Activated naive CD4-positive, alpha-beta T cell treated with anti-CD3 and anti-CD28 coated beads, Interleukin-2, amount 10 ng/mL, durations not matched to agents 7 days and 5 days (primary cell): ENCODE measurements at regions not wholly inside any gene's neighbourhood (a gene's known extent, or its start where the extent isn't known, plus 50 kb on each side); places are given as distances from the start of the nearest gene placed in this dataset.

Experiments used
- CTCF ChIA-PET: fragments of 350-600 bp; sonication (Branson Sonifier 250); formaldehyde crosslinking; loops from one replicate; lab custom pipeline; 2021; ENCODE audit warnings: antibody characterized with exemption; lab: Charles Lee
- DNase-seq: peaks from one replicate; pipeline ENCODE4 v3.0.0-alpha.2; 2020
- H3K27ac Mint-ChIP-seq: one replicate; pipeline ENCODE4 v1.8.0; 2021; ENCODE audit warnings: mild to moderate bottlenecking, moderate library complexity, mixed read lengths
- H3K27me3 Mint-ChIP-seq: one replicate; pipeline ENCODE4 v1.8.0; 2021; ENCODE audit warnings: mild to moderate bottlenecking, mixed read lengths
- H3K36me3 Mint-ChIP-seq: one replicate; pipeline ENCODE4 v1.8.0; 2021; ENCODE audit warnings: mixed read lengths
- H3K4me1 Mint-ChIP-seq: one replicate; pipeline ENCODE4 v1.8.0; 2021; ENCODE audit warnings: mixed read lengths
- H3K4me3 Mint-ChIP-seq: one replicate; pipeline ENCODE4 v1.8.0; 2021; ENCODE audit warnings: mild to moderate bottlenecking, moderate library complexity, mixed read lengths
- H3K9me3 Mint-ChIP-seq: one replicate; pipeline ENCODE4 v1.8.0; 2021; ENCODE audit warnings: mixed read lengths

DNA sequence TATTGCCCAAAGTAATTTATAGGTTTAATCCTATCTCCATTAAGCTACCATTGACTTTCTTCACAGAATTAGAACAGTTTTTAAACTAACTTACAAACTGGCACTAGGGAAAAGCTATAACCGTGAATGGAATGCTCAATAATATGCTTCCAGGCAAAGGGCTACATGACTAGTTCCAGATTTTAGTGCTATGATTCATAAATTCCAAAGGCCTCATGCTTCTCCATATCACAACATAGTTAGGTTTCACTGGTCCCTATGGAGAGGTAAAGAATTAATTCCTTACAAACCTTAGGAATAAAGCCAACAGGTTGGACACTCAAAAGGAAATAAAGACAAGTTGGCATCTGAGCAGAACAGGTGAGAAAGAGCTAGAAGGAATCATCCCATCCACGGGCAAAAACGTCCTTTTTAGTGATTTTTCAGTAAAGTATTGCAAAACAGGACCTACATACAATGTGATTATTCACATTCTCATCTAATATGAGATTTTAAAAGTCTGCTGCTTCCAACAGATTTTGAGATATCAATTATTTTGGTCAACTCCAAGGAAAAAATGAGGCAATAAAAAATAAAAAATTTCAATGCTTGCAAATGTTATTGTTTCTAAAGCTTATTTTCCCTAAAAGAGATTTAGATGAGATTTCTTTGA lies 97.0 kb upstream of the TARS1 start:
- Mint-ChIP-seq H3K27me3 (no peaks in the 10 kb centered on the region), H3K36me3 (no peaks in the 10 kb centered on the region), H3K4me1 (no peaks in the 10 kb centered on the region), H3K9me3 (no peaks in the 10 kb centered on the region), H3K4me3 (no peak overlapping the region), H3K27ac (no peak overlapping the region)
- CTCF ChIA-PET = no interaction called here
- no peak for DNase-seq

DNA sequence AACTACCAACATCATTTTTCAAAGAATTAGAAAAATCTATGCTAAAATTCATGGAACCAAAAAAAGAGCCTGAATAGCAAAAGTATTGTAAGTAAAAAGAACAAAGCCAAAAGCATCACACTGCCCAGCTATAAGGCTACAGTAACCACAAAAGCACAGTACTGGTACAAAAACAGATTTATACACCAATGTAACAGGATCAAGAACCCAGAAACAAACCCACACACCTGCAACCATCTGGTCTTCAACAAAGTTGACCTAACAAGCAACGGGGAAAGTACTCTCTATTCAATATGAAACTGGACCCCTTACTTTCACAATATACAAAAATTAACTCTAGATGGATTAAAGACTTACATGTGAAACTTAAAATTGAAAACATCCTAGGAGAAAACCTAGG lies 94.2 kb upstream of the TARS1 start:
- Mint-ChIP-seq H3K27ac (no peak overlapping the region), H3K36me3 (no peaks in the 10 kb centered on the region), H3K27me3 (no peaks in the 10 kb centered on the region), H3K4me3 (no peak overlapping the region), H3K4me1 (no peaks in the 10 kb centered on the region), H3K9me3 (peaks cover 3% of the 10 kb centered on the region)
- CTCF ChIA-PET = no interaction called here
- no peak for DNase-seq

DNA sequence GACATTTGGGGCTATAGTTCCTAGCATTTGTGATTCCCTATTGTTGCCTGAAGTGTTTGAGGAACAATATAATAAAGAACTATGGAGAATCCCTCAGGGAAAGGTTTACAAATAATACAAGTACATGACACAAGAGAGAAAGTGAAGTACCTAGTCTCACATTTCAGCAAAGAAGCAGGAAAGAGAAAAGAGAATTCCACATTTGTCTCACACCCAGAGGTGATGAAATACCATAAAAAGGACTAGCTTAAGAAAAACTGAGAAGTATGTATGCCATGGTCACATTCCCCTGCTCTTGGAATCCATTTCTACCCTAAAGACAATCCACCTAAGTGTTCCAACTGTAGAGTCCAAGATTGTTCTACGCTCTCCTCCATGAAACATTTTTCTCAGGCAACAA lies 79.0 kb upstream of the TARS1 start:
- CTCF ChIA-PET = no interaction called here
- peaks cover 6% of the 10 kb centered on the region for H3K4me1 Mint-ChIP-seq
- peaks cover 2% of the 10 kb centered on the region for H3K9me3 Mint-ChIP-seq
- no peak for DNase-seq
- H3K27me3 Mint-ChIP-seq = peaks cover 4% of the 10 kb centered on the region
- no peak overlapping the region for H3K4me3 Mint-ChIP-seq
- no peak overlapping the region for H3K27ac Mint-ChIP-seq
- no peaks in the 10 kb centered on the region for H3K36me3 Mint-ChIP-seq

DNA sequence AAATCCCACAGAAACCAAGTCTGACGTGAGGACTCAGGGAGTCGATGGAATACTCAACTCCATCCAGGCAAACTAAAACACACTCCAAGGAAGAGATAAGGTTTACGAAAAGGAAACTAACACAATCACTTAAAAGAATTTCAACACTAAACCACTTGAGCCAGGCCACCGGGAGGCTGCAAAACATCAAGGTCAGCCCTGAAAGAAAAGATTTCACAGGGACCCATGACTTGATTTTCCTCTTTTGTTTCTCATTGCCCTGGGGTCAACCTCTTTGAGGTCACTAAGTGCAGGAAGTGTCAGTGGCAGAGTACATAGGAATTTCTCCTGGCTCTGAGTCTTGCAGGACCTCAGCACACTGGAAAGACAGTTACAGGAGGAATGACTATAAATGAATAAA lies 77.8 kb upstream of the TARS1 start:
- Mint-ChIP-seq H3K27me3 (no peaks in the 10 kb centered on the region), H3K4me1 (peaks cover 6% of the 10 kb centered on the region), H3K4me3 (no peak overlapping the region), H3K9me3 (peaks cover 2% of the 10 kb centered on the region), H3K27ac (no peak overlapping the region), H3K36me3 (no peaks in the 10 kb centered on the region)
- CTCF ChIA-PET = no interaction called here
- DNase-seq = no peak

DNA sequence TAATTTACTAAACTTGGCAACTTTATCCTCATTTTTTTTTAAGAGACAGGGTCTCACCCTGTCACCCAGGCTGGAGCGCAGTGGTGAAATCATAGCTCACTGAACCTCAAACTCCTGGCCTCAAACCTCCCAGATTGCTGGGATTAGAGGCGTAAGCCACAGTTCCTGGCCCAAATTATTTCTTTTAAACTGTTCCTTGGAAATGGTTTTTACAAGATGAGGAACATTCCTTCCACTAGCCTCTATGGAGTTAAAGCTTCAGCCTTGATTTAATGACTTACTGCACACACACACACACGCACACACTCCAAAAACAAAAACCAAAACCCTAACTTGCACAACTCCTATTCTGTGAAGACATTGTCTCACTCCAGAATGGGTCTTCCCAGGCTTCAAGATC lies 77.2 kb upstream of the TARS1 start:
- Mint-ChIP-seq H3K27me3 (no peaks in the 10 kb centered on the region), H3K9me3 (peaks cover 2% of the 10 kb centered on the region), H3K27ac (no peak overlapping the region), H3K36me3 (no peaks in the 10 kb centered on the region), H3K4me1 (peaks cover 6% of the 10 kb centered on the region), H3K4me3 (no peak overlapping the region)
- no peak for DNase-seq
- CTCF ChIA-PET = no interaction called here

DNA sequence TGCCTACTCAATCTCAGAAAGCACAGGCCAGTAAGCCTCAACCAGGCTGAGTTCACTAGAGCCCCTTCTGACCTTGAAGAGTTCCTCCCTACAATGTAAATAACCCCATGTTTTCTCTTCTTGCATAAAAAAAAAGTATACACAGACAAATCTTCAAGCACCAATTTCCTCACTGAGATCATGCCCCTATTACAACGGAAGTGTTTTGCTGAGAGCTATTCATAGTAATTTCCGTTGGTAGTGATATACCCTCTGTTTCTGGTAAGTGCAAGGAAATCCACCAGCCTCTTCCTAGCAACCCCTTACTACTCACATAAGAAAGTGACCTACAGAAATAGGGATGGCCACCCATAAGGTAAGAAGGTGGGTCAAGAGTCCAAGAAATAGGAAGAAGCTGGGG lies 76.4 kb upstream of the TARS1 start:
- CTCF ChIA-PET = no interaction called here

DNA sequence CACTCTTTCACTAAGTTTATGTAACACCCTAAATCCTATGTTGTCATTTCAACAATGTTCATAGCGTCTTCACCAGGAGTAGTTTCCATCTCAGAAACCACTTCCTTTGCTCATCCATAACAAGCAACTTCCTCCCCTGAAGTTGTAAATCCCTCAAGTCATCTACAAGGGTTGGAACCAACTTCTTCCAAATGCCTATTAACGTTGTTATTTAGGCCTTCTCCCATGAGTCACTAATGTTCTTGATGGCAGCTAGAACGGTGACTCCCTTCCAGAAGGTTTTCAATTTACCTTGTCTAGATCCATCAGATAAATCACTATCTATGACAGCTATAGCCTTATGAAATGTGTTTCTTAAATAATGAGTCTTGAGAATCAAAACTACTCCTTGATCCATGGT lies 73.3 kb upstream of the TARS1 start:
- no peak overlapping the region for H3K27ac Mint-ChIP-seq
- H3K27me3 Mint-ChIP-seq = no peaks in the 10 kb centered on the region
- no peak for DNase-seq
- no peaks in the 10 kb centered on the region for H3K9me3 Mint-ChIP-seq
- H3K4me3 Mint-ChIP-seq = no peak overlapping the region
- CTCF ChIA-PET = no interaction called here
- H3K4me1 Mint-ChIP-seq = peaks cover 6% of the 10 kb centered on the region
- H3K36me3 Mint-ChIP-seq = no peaks in the 10 kb centered on the region

More for the DNA sequence above, 76.4 kb upstream of the TARS1 start:
- Mint-ChIP-seq H3K27me3 (no peaks in the 10 kb centered on the region), H3K4me1 (peaks cover 6% of the 10 kb centered on the region), H3K36me3 (no peaks in the 10 kb centered on the region), H3K27ac (no peak overlapping the region), H3K4me3 (no peak overlapping the region), H3K9me3 (peaks cover 2% of the 10 kb centered on the region)
- no peak for DNase-seq

DNA sequence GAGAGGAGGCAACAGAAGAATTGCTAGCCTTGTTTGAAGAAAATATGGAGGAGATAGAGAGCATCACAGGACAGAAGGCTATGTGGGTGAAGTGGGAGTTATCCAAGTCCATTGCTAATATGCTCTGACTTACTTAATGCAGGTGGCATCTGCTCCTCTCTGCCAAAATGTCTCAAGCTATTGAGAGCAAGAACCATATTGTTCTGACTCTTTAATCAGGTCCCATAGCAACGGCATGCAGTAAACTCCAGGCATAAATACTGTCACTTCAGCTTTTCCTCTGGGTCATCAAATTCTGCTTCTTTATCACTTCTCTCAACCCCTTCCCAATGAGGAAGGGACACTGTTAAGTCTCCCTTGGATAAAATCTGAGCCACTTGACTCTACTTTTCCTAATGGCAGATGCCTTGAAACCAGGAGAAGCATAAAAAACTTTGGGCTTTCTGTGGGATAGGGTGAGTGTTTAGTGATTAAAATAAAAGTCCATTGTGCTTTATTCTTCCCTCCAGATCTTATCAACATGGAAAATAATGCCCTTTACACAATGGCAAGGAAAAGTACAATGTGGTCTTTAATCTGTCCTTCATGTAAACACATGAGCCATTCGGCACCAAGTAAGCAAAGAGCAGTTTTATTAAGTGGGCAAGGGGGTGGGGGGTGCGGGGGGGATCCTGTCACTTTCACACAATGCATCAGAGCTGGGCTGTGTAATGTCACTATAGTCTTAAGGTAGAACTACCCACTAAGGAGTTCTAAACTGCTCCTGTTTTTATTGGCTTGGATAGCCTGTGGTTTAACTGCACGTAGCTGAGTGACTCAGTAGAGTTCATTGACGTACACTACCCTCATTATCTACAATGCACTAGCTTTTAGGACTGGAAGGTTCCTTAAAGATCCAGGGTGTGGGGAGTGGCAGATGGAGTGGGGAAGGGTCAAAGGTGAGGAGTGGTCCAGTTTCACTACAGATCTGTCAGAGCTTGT lies 71.0 kb upstream of the TARS1 start:
- Mint-ChIP-seq H3K27me3 (no peaks in the 10 kb centered on the region), H3K4me1 (no peaks in the 10 kb centered on the region), H3K27ac (no peak overlapping the region), H3K4me3 (no peak overlapping the region), H3K36me3 (no peaks in the 10 kb centered on the region), H3K9me3 (no peaks in the 10 kb centered on the region)
- CTCF ChIA-PET = no interaction called here
- DNase-seq = no peak

DNA sequence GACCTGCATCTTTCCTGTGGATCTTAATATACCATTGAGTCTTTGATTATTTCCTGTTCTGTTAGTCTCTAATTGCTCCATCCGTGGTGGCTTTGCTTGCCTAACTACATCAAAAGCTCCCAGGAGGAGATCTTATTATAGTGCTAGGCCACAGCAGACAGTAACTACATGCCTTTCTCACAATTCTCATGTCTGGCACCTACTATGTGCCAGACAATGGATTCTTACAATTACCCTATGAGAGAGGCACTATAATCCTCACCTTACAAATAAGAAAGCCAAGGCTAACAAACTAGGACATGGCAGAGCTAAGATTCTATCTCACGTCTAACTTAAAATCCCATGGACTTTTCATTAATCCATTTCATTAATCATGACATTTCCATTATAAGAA lies 70.3 kb upstream of the TARS1 start:
- no peak overlapping the region for H3K27ac Mint-ChIP-seq
- H3K9me3 Mint-ChIP-seq = no peaks in the 10 kb centered on the region
- CTCF ChIA-PET = no interaction called here
- H3K4me1 Mint-ChIP-seq = no peaks in the 10 kb centered on the region
- no peak overlapping the region for H3K4me3 Mint-ChIP-seq
- no peaks in the 10 kb centered on the region for H3K36me3 Mint-ChIP-seq
- no peaks in the 10 kb centered on the region for H3K27me3 Mint-ChIP-seq
- DNase-seq = no peak

DNA sequence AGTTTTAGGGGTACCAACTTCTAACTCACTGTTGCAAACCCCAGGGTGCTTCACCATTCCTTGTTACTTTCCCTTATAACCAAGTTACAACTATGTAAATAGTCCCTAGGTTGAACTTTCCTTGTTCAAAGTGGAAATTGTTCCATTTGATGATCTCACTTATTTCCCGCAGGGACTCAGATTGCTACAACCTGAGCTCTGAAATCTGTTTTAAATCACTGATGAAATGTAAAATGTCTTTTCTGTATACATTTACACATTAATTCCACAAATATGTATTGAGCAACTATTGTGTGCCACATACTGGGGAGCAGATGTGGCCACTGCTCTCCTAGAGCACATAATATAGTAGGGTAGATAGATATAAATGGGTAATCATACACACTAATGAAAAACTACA lies 69.1 kb upstream of the TARS1 start:
- CTCF ChIA-PET = no interaction called here
- no peaks in the 10 kb centered on the region for H3K27me3 Mint-ChIP-seq
- H3K27ac Mint-ChIP-seq = no peak overlapping the region
- H3K4me1 Mint-ChIP-seq = no peaks in the 10 kb centered on the region
- DNase-seq = no peak
- no peaks in the 10 kb centered on the region for H3K36me3 Mint-ChIP-seq
- H3K4me3 Mint-ChIP-seq = no peak overlapping the region
- H3K9me3 Mint-ChIP-seq = no peaks in the 10 kb centered on the region

DNA sequence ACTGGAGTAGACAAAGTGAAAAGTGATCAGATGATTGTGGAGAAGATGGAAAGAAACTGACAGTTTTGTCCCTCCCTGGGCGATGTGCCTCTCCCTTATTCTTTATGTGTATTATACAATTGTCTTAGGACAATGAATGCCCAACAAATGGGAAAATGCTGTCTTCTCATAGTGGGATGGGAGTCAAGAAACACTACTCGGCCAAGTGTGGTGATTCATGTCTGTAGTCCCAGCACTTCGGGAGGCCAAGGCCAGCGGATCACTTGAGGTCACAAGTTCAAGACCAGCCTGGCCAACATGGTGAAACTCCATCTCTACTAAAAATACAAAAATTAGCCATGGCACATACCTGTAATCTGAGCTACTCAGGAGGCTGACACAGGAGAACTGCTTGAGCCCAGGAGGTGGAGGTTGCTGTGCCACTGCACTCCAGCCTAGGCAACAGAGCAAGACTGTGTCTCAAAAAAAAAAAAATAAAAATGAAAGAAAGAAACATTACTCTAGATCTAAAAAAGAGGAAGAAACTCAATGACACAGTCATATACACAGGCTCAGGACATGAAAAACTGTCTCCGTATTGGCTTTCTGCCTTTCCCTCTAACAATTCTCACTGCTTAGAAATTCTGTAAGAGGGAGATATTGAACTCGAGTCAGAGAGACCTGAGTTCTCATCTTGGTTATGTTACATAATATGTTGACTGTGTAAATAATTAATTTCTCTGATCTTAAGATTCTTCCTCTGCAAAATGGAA lies 67.9 kb upstream of the TARS1 start:
- H3K36me3 Mint-ChIP-seq = no peaks in the 10 kb centered on the region
- no peaks in the 10 kb centered on the region for H3K27me3 Mint-ChIP-seq
- no peak for DNase-seq
- H3K9me3 Mint-ChIP-seq = no peaks in the 10 kb centered on the region
- no peak overlapping the region for H3K4me3 Mint-ChIP-seq
- no peaks in the 10 kb centered on the region for H3K4me1 Mint-ChIP-seq
- H3K27ac Mint-ChIP-seq = no peak overlapping the region
- CTCF ChIA-PET = no interaction called here

DNA sequence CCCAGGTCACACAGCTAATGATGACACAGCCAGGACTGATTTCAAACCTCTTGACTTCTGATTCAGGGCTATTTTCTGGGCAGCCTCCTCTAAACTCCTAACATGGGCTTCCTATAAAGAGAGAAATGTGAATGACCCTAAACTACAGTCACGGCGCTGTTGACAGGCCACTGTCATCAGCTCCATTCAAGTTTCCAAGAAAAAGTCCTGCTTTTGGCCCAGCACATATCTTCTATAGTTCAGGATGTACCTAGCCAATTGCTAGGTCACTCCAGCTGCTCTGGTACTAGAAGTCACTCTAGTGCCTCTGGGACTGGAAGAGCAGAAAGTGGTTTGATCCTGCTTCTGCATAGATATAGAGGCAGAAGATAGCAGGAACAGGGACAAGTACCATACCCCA lies 64.9 kb upstream of the TARS1 start:
- no peak overlapping the region for H3K27ac Mint-ChIP-seq
- no peak overlapping the region for H3K4me3 Mint-ChIP-seq
- H3K36me3 Mint-ChIP-seq = no peaks in the 10 kb centered on the region
- peaks cover 4% of the 10 kb centered on the region for H3K27me3 Mint-ChIP-seq
- CTCF ChIA-PET = no interaction called here
- DNase-seq = no peak
- no peaks in the 10 kb centered on the region for H3K9me3 Mint-ChIP-seq
- H3K4me1 Mint-ChIP-seq = no peaks in the 10 kb centered on the region

DNA sequence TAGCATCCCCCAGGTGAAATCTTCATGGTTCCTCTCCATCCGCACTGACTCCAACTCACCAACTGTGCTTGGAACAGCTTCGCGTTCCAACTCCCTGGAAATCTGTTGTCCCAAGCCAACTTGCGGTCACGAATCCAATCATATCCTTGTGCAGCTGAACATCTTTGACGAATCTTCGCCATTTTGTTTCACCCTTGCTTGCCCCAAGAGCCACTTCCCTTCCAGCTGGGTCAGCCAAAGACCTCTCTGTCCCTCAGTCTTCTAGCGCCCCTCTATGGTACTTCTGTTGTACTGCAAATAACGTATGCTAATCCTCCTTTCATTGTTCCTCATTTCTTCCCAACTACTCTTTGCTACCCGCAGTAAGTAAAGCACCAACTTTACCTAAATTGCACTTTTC lies 61.0 kb upstream of the TARS1 start:
- no peaks in the 10 kb centered on the region for H3K36me3 Mint-ChIP-seq
- no peaks in the 10 kb centered on the region for H3K9me3 Mint-ChIP-seq
- peaks cover 4% of the 10 kb centered on the region for H3K27me3 Mint-ChIP-seq
- H3K4me1 Mint-ChIP-seq = no peaks in the 10 kb centered on the region
- no peak overlapping the region for H3K27ac Mint-ChIP-seq
- CTCF ChIA-PET = no interaction called here
- DNase-seq = no peak
- H3K4me3 Mint-ChIP-seq = no peak overlapping the region

DNA sequence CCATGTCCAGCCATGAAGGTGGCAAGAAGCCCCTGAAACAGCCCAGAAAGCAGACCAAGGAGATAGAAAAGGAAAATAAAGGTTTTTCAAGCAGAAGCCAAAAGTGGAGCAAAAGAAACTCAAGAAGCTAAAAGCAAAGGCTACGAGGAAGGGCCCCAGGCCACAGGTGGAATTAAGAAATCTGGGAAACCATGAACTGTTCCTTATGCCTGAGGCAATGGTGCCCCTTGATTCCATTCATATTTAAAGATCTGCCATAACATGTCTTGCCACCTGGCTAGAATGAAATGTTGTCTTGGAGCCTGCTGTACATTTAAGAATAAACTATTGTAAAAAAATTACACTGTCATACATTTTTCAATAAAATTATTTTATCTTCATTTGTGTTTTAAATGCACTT lies 59.5 kb upstream of the TARS1 start:
- H3K27me3 Mint-ChIP-seq = peaks cover 4% of the 10 kb centered on the region
- H3K27ac Mint-ChIP-seq = no peak overlapping the region
- H3K9me3 Mint-ChIP-seq = peaks cover 8% of the 10 kb centered on the region
- no peak overlapping the region for H3K4me3 Mint-ChIP-seq
- DNase-seq = no peak
- H3K4me1 Mint-ChIP-seq = no peaks in the 10 kb centered on the region
- CTCF ChIA-PET = no interaction called here
- H3K36me3 Mint-ChIP-seq = no peaks in the 10 kb centered on the region
